Stimulated activated CD4-positive, alpha-beta T cell treated with anti-CD3 and anti-CD28 coated beads, Interleukin-2, amount 100 ng/mL, for 48 hours (primary cell): ENCODE measurements at regions not wholly inside any gene's neighbourhood (a gene's known extent, or its start where the extent isn't known, plus 50 kb on each side); places are given as distances from the start of the nearest gene placed in this dataset.
"Not testable (repeated sequence)": the region's sequence is repeated elsewhere in the genome, so short reads cannot be mapped to it uniquely, and the experiment has no call there.

Source experiments
- DNase-seq, 2 donors: peaks; one replicate each; pipeline ENCODE4 v3.0.0-alpha.2; 2020

DNA sequence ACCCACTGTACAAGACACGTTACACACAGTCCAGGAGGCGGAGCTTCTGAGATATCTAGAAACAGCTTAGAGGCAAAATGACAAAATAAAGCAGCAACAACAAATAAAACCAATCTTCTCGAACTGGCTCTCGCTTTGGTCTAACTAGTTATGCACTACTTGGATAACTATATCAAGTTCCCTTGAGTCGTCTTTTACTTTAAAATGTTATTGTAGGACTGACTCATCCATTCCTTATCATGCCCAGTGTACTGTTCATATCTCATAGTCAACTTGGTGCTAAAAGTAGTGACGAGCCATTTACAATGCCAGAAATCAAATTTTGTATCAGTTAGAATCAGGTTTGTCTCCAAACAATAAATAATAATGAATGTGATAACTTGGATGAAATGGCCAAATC, 102.5 kb upstream of the SLC35G4 start:
- no peak for DNase-seq

GRCh38 chr18:11505993-11506392, 103.4 kb upstream of the SLC35G4 start:
- no peak for DNase-seq

GRCh38 chr18:11504962-11505361, 104.4 kb upstream of the SLC35G4 start:
- DNase-seq: no peak

DNA sequence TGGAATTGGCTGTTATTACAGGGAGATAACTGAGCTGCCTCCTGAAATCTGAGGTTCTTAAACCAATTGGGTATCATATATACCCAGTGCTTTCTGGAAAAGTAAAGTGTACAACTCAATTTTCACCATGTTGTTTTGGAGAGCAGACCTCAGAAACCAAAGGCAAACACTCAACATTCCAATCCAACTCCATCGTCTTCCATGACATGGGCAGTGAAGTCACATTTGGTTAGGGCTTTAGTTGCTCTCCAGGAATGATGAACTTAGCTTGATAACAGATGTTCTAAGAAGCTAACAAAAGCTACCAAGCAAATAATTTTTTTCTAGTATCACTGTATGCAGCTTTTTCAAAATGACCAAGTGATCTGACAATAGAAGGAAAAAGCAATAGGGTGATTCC, 107.0 kb upstream of the SLC35G4 start:
- no peak for DNase-seq

DNA sequence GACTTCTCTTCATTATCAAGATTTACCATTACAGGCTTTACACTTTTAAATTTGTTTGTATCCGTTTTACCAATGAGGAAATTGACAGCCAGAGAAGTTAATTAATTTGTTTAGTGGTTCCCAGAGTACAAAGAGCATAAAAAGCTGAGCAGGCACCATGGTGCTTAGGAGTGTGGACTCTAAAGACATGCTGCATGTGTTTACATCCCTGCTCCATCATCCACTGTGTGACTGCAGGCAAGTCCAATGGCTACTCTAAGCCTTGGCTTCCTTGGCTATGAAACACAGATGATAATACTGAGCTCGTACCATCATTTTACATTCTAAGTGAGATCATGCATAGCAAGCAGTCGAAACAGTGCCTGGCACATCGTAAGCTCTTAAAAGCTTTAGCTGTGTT, 108.0 kb upstream of the SLC35G4 start:
- no peak for DNase-seq

GRCh38 chr18:11500153-11501122, 109.0 kb upstream of the SLC35G4 start:
- DNase-seq: no peak

DNA sequence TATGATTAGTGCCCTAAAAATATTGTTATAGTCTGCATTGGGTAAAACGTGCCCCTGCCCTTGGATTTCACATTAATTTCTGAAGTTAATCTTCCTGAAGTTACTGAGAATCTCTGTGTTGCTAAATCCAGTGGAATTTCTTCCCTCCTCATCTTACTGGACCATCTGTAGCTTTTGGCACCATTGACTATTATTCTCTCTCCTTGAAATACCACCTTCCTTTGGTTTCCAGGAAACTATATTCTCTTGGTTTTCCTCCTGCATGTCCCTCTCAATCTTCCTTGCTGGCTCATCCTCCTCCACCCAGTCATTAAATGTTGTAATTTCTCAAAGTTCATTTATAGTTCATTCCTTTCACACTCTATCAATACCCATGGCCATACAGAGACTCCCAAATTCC, 110.6 kb upstream of the SLC35G4 start:
- no peak for DNase-seq

GRCh38 chr18:11497585-11497984, 111.8 kb upstream of the SLC35G4 start:
- DNase-seq: no peak

GRCh38 chr18:11496526-11497172, 112.7 kb upstream of the SLC35G4 start:
- no peak for DNase-seq

- no peak for DNase-seq
Observed at GRCh38 chr18:11495441-11495840, 114.0 kb upstream of the SLC35G4 start.

DNA sequence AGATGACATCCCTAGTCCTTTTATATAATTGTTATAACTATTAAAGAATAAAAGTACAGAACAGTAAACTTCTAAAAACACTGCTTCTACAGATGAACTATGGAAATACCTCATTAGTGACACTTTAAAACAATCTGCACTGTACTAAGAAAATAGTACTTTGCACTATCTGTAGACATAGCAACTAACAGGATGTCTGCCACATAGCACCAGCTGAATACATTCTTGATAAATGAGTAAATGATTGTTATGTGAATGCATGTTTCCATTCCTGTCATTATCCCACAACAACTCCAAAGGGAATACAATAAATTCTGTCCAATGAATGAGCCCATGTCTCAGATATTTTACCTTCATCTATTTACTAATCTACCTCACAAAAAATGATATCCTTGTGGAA, 115.3 kb upstream of the SLC35G4 start:
- no peak for DNase-seq

- no peak for DNase-seq
Observed at GRCh38 chr18:11489266-11489899, 120.0 kb upstream of the SLC35G4 start.

DNA sequence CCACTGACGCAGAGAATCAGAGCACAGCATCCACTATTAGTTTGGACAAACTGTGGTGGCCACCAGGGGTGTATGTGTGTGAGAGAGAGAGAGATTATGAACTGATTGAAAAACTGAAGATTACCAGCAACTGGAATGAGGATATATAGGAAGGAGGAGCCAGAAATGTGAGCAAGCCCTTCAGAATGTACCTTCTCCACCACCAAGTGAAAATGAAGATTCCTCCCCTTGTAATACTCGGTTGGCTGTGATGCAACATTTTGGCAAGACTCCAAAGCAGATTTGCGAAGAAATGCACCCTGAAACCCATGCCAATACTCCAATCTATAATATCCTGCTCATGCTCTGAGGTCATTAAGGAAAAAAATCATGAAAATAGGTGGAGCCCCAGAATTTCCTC, 121.2 kb upstream of the SLC35G4 start:
- DNase-seq: no peak

DNA sequence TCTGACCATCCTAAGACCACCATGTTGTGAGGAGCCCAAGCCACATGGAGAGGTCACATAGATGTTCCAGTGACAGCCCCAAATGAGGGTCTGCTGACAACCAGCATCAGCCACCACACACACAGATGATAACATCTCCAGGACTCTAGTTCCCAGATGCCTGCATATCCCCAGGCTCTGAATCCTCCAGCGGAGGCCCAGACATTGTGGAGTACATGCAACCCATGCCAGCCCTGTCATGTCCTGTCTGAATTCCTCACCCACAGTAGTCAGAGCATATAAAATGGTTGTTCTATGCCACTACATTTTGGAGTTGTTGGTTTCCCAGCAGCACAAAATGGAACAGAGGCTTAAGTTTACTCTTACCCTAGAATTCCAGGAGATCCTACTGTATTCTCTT, 122.0 kb upstream of the SLC35G4 start:
- no peak for DNase-seq

DNA sequence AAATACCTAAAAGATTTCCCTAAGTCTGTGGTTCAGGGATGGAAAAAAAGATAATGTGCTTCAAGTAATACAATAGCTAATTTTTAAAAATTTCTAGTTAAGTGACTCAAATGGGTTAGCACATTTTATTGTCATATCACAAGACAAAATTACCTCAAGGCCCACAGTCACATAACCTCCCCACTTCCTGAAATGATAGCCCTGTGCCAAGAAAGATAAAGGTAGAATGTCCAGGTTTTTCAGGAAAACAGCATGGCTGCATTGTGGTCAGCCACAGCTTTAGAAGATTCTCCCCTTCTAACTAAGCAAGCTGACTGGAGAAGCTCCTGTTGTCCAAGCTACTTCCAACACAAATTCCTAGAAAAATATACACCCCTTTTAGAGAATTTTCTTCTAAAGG, 127.1 kb upstream of the SLC35G4 start:
- no peak for DNase-seq

- DNase-seq: no peak
Observed at GRCh38 chr18:11480692-11481091, 128.7 kb upstream of the SLC35G4 start.

- DNase-seq: not testable (repeated sequence)
Observed at GRCh38 chr18:11479031-11479430, 130.4 kb upstream of the SLC35G4 start.

DNA sequence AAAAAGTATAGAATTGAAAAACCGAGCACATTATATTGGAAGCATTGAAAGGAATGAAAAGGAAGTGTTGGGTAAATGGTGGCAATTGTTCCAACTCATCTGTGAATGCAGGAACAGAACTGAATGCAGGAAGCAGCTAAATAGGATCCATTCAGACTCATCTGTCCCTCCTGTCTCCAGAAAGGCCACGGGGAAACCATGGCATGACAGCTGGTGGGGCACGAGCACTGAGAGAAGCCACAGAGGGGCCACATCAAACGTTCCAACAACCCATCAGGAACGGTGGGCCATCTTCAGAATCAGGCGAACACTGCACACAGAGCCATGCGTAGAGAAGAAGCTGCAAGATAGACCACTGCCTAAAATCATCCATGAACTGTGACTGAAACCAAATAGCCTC, 138.5 kb upstream of the SLC35G4 start:
- DNase-seq: no peak

DNA sequence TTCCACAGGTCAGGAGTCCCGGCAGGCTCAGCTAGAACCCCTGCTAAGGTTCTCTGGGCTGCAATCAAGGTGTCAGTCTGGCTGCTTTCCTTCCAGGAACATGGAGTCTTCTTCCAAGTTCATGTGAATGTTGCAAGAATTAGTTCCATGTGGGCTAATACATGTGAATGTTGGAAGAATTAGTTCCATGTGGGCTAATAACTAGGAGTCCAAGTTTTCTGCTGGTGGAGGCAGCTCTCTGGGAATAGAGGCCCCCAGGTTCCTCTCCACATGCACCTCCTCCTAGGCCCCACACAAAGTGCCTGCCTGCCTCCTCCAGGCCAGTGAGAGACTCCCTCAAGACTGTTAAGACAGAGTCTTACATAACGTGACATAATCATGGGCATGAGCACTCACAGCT, 140.8 kb upstream of the SLC35G4 start:
- no peak for DNase-seq

DNA sequence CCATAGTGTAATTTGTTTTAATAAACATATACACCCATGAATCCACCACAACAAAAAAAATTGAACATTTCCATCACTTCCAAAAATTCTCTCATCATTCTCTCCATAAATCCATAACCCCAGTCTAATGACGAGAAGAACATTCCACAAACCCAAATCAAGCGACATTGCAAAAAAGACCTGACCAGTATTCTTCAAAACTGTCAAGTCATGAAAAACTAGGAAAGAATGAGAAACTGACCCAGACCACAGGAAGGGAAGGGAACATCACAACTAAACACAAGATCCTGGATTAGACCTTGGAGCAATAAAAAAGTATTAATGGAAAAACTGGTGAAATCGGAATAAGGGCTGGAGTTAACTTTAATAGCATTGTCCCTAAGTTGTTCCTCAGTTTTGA, 141.3 kb upstream of the SLC35G4 start:
- DNase-seq: no peak

GRCh38 chr18:11467611-11468010, 141.8 kb upstream of the SLC35G4 start:
- DNase-seq: no peak

- DNase-seq: no peak
Observed at GRCh38 chr18:11464129-11464528, 145.3 kb upstream of the SLC35G4 start.

- no peak for DNase-seq
Observed at GRCh38 chr18:11458447-11458846, 150.9 kb upstream of the SLC35G4 start.

DNA sequence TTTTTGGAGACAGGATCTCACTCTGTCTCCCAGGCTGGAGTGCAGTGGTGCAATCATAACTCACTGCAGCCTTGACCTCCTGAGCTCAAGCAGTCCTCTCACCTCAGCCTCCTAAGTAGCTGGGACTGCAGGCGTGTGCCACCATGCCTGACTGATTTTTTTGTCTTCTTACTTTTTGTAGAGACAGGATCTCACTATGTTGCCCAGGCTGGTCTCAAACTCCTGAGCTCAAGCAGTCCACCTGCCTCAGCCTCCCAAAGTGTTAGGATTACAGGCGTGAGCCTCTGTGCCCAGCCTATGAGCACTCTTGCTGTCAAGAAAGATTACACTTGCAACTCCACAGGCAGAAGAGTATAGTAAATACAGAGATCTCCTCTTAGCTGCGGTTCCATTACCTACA, 151.5 kb upstream of the SLC35G4 start:
- not testable (repeated sequence) for DNase-seq
